H9 (cell line): ENCODE measurements at regions not wholly inside any gene's neighbourhood (a gene's known extent, or its start where the extent isn't known, plus 50 kb on each side); places are given as distances from the start of the nearest gene placed in this dataset.

Source experiments
- DNase-seq: peaks from one replicate; pipeline ENCODE4 v3.0.0-alpha.2; 2017
- H2AFZ ChIP-seq: one replicate; pipeline ENCODE4 v1.6.1; 2013; ENCODE audit warnings: mild to moderate bottlenecking, low read length, control low read depth, moderate library complexity
- H2AK5ac ChIP-seq: 2 replicates; pipeline ENCODE4 v1.6.1; 2013; ENCODE audit warnings: low read length, control low read depth, mixed read lengths; ENCODE audit not compliant: insufficient read length
- H2BK120ac ChIP-seq: one replicate; pipeline ENCODE4 v1.6.1; 2013; ENCODE audit warnings: low read depth, mild to moderate bottlenecking, low read length, control low read depth, inconsistent platforms; ENCODE audit not compliant: poor library complexity, severe bottlenecking
- H2BK12ac ChIP-seq: 2 replicates; pipeline ENCODE4 v1.6.1; 2013; ENCODE audit warnings: low read length, control low read depth, mixed read lengths, low read depth; ENCODE audit not compliant: insufficient read length
- H2BK15ac ChIP-seq: 2 replicates; pipeline ENCODE4 v1.6.1; 2013; ENCODE audit warnings: low read depth, low read length, control low read depth
- H2BK20ac ChIP-seq: one replicate; pipeline ENCODE4 v1.6.1; 2013; ENCODE audit warnings: low read depth, mild to moderate bottlenecking, low read length, control low read depth, inconsistent platforms; ENCODE audit not compliant: poor library complexity, severe bottlenecking
- H2BK5ac ChIP-seq: 2 replicates; pipeline ENCODE4 v1.6.1; 2013; ENCODE audit warnings: low read length, control low read depth, mixed read lengths; ENCODE audit not compliant: insufficient read length
- H3K14ac ChIP-seq: 2 replicates; pipeline ENCODE4 v1.6.1; 2013; ENCODE audit warnings: low read length, control low read depth; ENCODE audit not compliant: insufficient read depth
- H3K18ac ChIP-seq: 2 replicates; pipeline ENCODE4 v1.6.1; 2013; ENCODE audit warnings: low read depth, mild to moderate bottlenecking, mixed read lengths, low read length, control low read depth; ENCODE audit not compliant: insufficient read length
- H3K23ac ChIP-seq: 2 replicates; pipeline ENCODE4 v1.6.1; 2013; ENCODE audit warnings: low read length, control low read depth, mixed read lengths, low read depth; ENCODE audit not compliant: insufficient read length
- H3K23me2 ChIP-seq: 2 replicates; pipeline ENCODE4 v1.6.1; 2013; ENCODE audit warnings: low read depth, mild to moderate bottlenecking, mixed read lengths, low read length, control low read depth; ENCODE audit not compliant: insufficient read length, poor library complexity, severe bottlenecking
- H3K27ac ChIP-seq: 2 replicates; pipeline ENCODE4 v1.5.1; 2013; ENCODE audit warnings: low read length, control low read depth, mixed read lengths, low read depth; ENCODE audit not compliant: insufficient read length
- H3K27me3 ChIP-seq: 2 replicates; pipeline ENCODE4 v1.6.1; 2013; ENCODE audit warnings: low read length, control low read depth, inconsistent platforms; ENCODE audit not compliant: insufficient read depth
- H3K4ac ChIP-seq: 2 replicates; pipeline ENCODE4 v1.6.1; 2013; ENCODE audit warnings: low read depth, mild to moderate bottlenecking, control low read depth, inconsistent platforms, low read length, moderate library complexity
- H3K4me1 ChIP-seq: 2 replicates; pipeline ENCODE4 v1.6.1; 2013; ENCODE audit warnings: low read length, control low read depth, inconsistent platforms; ENCODE audit not compliant: insufficient read depth
- H3K4me2 ChIP-seq: 2 replicates; pipeline ENCODE4 v1.6.1; 2013; ENCODE audit warnings: low read length, control low read depth, mixed read lengths; ENCODE audit not compliant: insufficient read length, insufficient read depth
- H3K56ac ChIP-seq: 2 replicates; pipeline ENCODE4 v1.6.1; 2013; ENCODE audit warnings: low read depth, mild to moderate bottlenecking, mixed read lengths, low read length, control low read depth; ENCODE audit not compliant: insufficient read length
- H3K79me1 ChIP-seq: 2 replicates; pipeline ENCODE4 v1.6.1; 2013; ENCODE audit warnings: low read depth, mild to moderate bottlenecking, moderate library complexity, low read length, control low read depth, inconsistent platforms; ENCODE audit not compliant: insufficient read depth, poor library complexity, severe bottlenecking
- H3K79me2 ChIP-seq: 2 replicates; pipeline ENCODE4 v1.6.1; 2013; ENCODE audit warnings: low read length, control low read depth, inconsistent platforms; ENCODE audit not compliant: insufficient read depth
- H3K9ac ChIP-seq: 2 replicates; pipeline ENCODE4 v1.6.1; 2013; ENCODE audit warnings: low read length, control low read depth, mixed read lengths; ENCODE audit not compliant: insufficient read length; ENCODE audit errors: extremely low read depth
- H3K9me3 ChIP-seq: one replicate; pipeline ENCODE4 v1.6.1; 2013; ENCODE audit warnings: low read depth, low read length, inconsistent platforms; ENCODE audit not compliant: control insufficient read depth
- H3T11ph ChIP-seq: one replicate; pipeline ENCODE4 v1.6.1; 2013; ENCODE audit warnings: mild to moderate bottlenecking, low read length, control low read depth, inconsistent platforms
- H4K20me1 ChIP-seq: one replicate; pipeline ENCODE4 v1.6.1; 2013; ENCODE audit not compliant: control insufficient read depth, insufficient read length, insufficient read depth
- H4K5ac ChIP-seq: 2 replicates; pipeline ENCODE4 v1.6.1; 2013; ENCODE audit warnings: low read depth, mild to moderate bottlenecking, mixed read lengths, low read length, control low read depth; ENCODE audit not compliant: insufficient read length
- H4K8ac ChIP-seq: replicated peaks from 2 replicates; pipeline ENCODE4 v1.6.1; 2013; ENCODE audit warnings: low read length, control low read depth, mixed read lengths, low read depth; ENCODE audit not compliant: insufficient read length
- H4K91ac ChIP-seq: 2 replicates; pipeline ENCODE4 v1.6.1; 2013; ENCODE audit warnings: low read depth, mild to moderate bottlenecking, moderate library complexity, mixed read lengths, low read length, control low read depth; ENCODE audit not compliant: insufficient read length
- H3K27ac Mint-ChIP-seq, 3 experiments: 2 replicates in 2 of 3; 3 replicates in 1 of 3; pipeline ENCODE4 v1.8.0; 2020 to 2021; ENCODE audit warnings: mixed read lengths in 3 of 3, mild to moderate bottlenecking in 1 of 3, moderate library complexity in 1 of 3
- H3K27me3 Mint-ChIP-seq: 2 replicates; pipeline ENCODE4 v1.8.0; 2021; ENCODE audit warnings: low read depth, mild to moderate bottlenecking, moderate library complexity, mixed read lengths
- H3K36me3 Mint-ChIP-seq, 3 experiments: 2 replicates in 2 of 3; 3 replicates in 1 of 3; pipeline ENCODE4 v1.8.0; 2020 to 2021; ENCODE audit warnings: low read depth in 3 of 3, mixed read lengths in 3 of 3; ENCODE audit not compliant: insufficient read depth in 1 of 3
- H3K4me1 Mint-ChIP-seq, 2 experiments: 2 replicates each; pipeline ENCODE4 v1.8.0; 2020; ENCODE audit warnings: mixed read lengths in 2 of 2
- H3K4me3 Mint-ChIP-seq, 2 experiments: 2 replicates in 1 of 2; 3 replicates in 1 of 2; pipeline ENCODE4 v1.8.0; 2020 to 2021; ENCODE audit warnings: mild to moderate bottlenecking in 2 of 2, mixed read lengths in 2 of 2, moderate library complexity in 1 of 2
- H3K9me3 Mint-ChIP-seq, 2 experiments: 2 replicates in 1 of 2; 3 replicates in 1 of 2; pipeline ENCODE4 v1.8.0; 2020; ENCODE audit warnings: mild to moderate bottlenecking in 2 of 2, mixed read lengths in 2 of 2, moderate library complexity in 1 of 2
- CTCF ChIP-seq: fragments of 200-600 bp; sonication (generic); conservative IDR thresholded peaks from 3 replicates; pipeline ENCODE4 v1.8.0; 2021; ENCODE audit warnings: antibody characterized with exemption, mild to moderate bottlenecking
- WGBS: extraction: QIAGEN DNeasy Blood & Tissue Kit; methylation state at CpG from one replicate; pipeline ENCODE4 v1.1.7; 2013; ENCODE audit warnings: missing lambda C conversion rate, low lambda C conversion rate, mixed read lengths; ENCODE audit not compliant: insufficient read length; ENCODE audit errors: extremely low coverage; 5-methylcytosine and 5-hydroxymethylcytosine counted together

- Histone ChIP-seq H2AK5ac (no peak overlapping the region), H3K18ac (no peak overlapping the region), H2BK20ac (no peak overlapping the region), H2AFZ (no peak overlapping the region), H3K79me1 (no peaks in the 10 kb centered on the region), H3T11ph (no peak overlapping the region), H4K91ac (no peak overlapping the region), H3K14ac (no peak overlapping the region), H3K4me1 (no peaks in the 10 kb centered on the region), H3K27me3 (no peaks in the 10 kb centered on the region), H3K23me2 (no peaks in the 10 kb centered on the region), H2BK120ac (no peak overlapping the region), H2BK5ac (no peak overlapping the region), H3K4ac (no peak overlapping the region), H3K56ac (no peak overlapping the region), H2BK12ac (no peak overlapping the region), H4K5ac (no peak overlapping the region), H3K79me2 (no peaks in the 10 kb centered on the region), H3K9me3 (no peaks in the 10 kb centered on the region), H3K4me2 (no peak overlapping the region), H3K23ac (no peak overlapping the region), H3K27ac (no peak overlapping the region), H3K9ac (no peak overlapping the region), H4K20me1 (no peaks in the 10 kb centered on the region), H4K8ac (no peak overlapping the region), H2BK15ac (no peak overlapping the region)
- no peak for DNase-seq
- WGBS: no CpG with 5 or more reads among the region's 4 CpGs
- no peak overlapping the region for H3K27ac Mint-ChIP-seq
- no peaks in the 10 kb centered on the region for H3K36me3 Mint-ChIP-seq
- H3K4me3 Mint-ChIP-seq: no peak overlapping the region
- H3K9me3 Mint-ChIP-seq: no peaks in the 10 kb centered on the region
- no peak for TF ChIP-seq CTCF
- no peaks in the 10 kb centered on the region; the same call in 1 of the 2 replicates for H3K27me3 Mint-ChIP-seq
- H3K4me1 Mint-ChIP-seq: no peaks in the 10 kb centered on the region
Observed at GRCh38 chr2:12594590-12594989, 122.1 kb upstream of the TRIB2 start.
